ENCODE measurements at regions not wholly inside any gene's neighbourhood (a gene's known extent, or its start where the extent isn't known, plus 50 kb on each side); places are given as distances from the start of the nearest gene placed in this dataset.

- Histone ChIP-seq H3K9me3 (no peaks in the 10 kb centered on the region), H3K4me1 (peaks cover 0 to 4% of the 10 kb centered on the region in 2 donors), H3K36me3 (no peaks in the 10 kb centered on the region), H3K27ac (no peak overlapping the region), H3K27me3 (no peaks in the 10 kb centered on the region), H3K4me3 (no peak overlapping the region)
- DNase-seq (ENCODE audit: low spot score in 2 of 2) = no peak
- TF ChIP-seq POLR2AphosphoS5 (IDR thresholded peaks at IDR 0.05) (no peak), CTCF (IDR thresholded peaks at IDR 0.05) (no peak), POLR2A (IDR thresholded peaks at IDR 0.05) (no peak)
- intact Hi-C loops (cut with DNase I; ENCODE audit: low total_unique reads) = no loop called here
Observed at GRCh38 chr1:228939881-228940392, 204.7 kb downstream of the RHOU start.

GRCh38 chr1:228940526-228940925 lies 205.2 kb downstream of the RHOU start:
- Histone ChIP-seq H3K4me1 (peaks cover 0 to 4% of the 10 kb centered on the region in 2 donors), H3K27me3 (no peaks in the 10 kb centered on the region), H3K36me3 (no peaks in the 10 kb centered on the region), H3K27ac (no peak overlapping the region), H3K9me3 (no peaks in the 10 kb centered on the region), H3K4me3 (no peak overlapping the region)
- DNase-seq (ENCODE audit: low spot score in 2 of 2) = no peak
- TF ChIP-seq POLR2A (IDR thresholded peaks at IDR 0.05) = no peak
- TF ChIP-seq POLR2AphosphoS5 (IDR thresholded peaks at IDR 0.05) = no peak
- TF ChIP-seq CTCF (IDR thresholded peaks at IDR 0.05) = no peak
- intact Hi-C loops (cut with DNase I; ENCODE audit: low total_unique reads) = no loop called here

- Histone ChIP-seq H3K4me1 (peaks cover 0 to 4% of the 10 kb centered on the region in 2 donors), H3K9me3 (no peaks in the 10 kb centered on the region), H3K27ac (no peak overlapping the region), H3K36me3 (no peaks in the 10 kb centered on the region), H3K4me3 (no peak overlapping the region), H3K27me3 (no peaks in the 10 kb centered on the region)
- TF ChIP-seq CTCF (IDR thresholded peaks at IDR 0.05) (no peak), POLR2A (IDR thresholded peaks at IDR 0.05) (no peak), POLR2AphosphoS5 (IDR thresholded peaks at IDR 0.05) (no peak)
- intact Hi-C loops (cut with DNase I; ENCODE audit: low total_unique reads) = no loop called here
- DNase-seq (ENCODE audit: low spot score in 2 of 2) = no peak
Observed at GRCh38 chr1:228940926-228941325, 205.6 kb downstream of the RHOU start.

- intact Hi-C loops (cut with DNase I; ENCODE audit: low total_unique reads) = no loop called here
- H3K4me1 ChIP-seq = peaks cover 0 to 4% of the 10 kb centered on the region in 2 donors
- no peak for DNase-seq (ENCODE audit: low spot score in 2 of 2)
- H3K9me3 ChIP-seq = no peaks in the 10 kb centered on the region
- TF ChIP-seq POLR2A (IDR thresholded peaks at IDR 0.05) = no peak
- TF ChIP-seq CTCF (IDR thresholded peaks at IDR 0.05) = no peak
- no peak for TF ChIP-seq POLR2AphosphoS5 (IDR thresholded peaks at IDR 0.05)
- H3K4me3 ChIP-seq = no peak overlapping the region
- H3K27me3 ChIP-seq = no peaks in the 10 kb centered on the region
- H3K27ac ChIP-seq = no peak overlapping the region
- H3K36me3 ChIP-seq = no peaks in the 10 kb centered on the region
Observed at GRCh38 chr1:228941666-228942065, 206.4 kb downstream of the RHOU start.

GRCh38 chr1:228943436-228943835 lies 208.2 kb downstream of the RHOU start:
- Histone ChIP-seq H3K4me1 (no peaks in the 10 kb centered on the region), H3K36me3 (no peaks in the 10 kb centered on the region), H3K27me3 (no peaks in the 10 kb centered on the region), H3K9me3 (no peaks in the 10 kb centered on the region), H3K4me3 (no peak overlapping the region), H3K27ac (no peak overlapping the region)
- DNase-seq (ENCODE audit: low spot score in 2 of 2) = no peak
- no peak for TF ChIP-seq POLR2A (IDR thresholded peaks at IDR 0.05)
- no peak for TF ChIP-seq CTCF (IDR thresholded peaks at IDR 0.05)
- no peak for TF ChIP-seq POLR2AphosphoS5 (IDR thresholded peaks at IDR 0.05)
- intact Hi-C loops (cut with DNase I; ENCODE audit: low total_unique reads) = no loop called here

Data from breast epithelium (tissue), 4 donors.